ENCODE measurements at regions not wholly inside any gene's neighbourhood (a gene's known extent, or its start where the extent isn't known, plus 50 kb on each side); places are given as distances from the start of the nearest gene placed in this dataset.

GRCh38 chr16:9203956-9204355 lies 112.5 kb downstream of the HAPSTR1 start:
- TF ChIP-seq CTCF (conservative IDR thresholded peaks at IDR 0.05): no peak
- Histone ChIP-seq H3K27me3 (ENCODE audit: control insufficient read depth, insufficient read depth, low read length, poor library complexity, severe bottlenecking) (no peaks in the 10 kb centered on the region), H3K4me1 (ENCODE audit: control insufficient read depth, insufficient read depth, low read length) (no peaks in the 10 kb centered on the region), H3K36me3 (ENCODE audit: control insufficient read depth, insufficient read depth, low read length) (no peaks in the 10 kb centered on the region), H3K9ac (ENCODE audit: extremely low read depth, low read length, poor library complexity, severe bottlenecking) (no peak overlapping the region), H3K27ac (ENCODE audit: low read depth, low read length) (no peak overlapping the region), H3K4me3 (ENCODE audit: low read length) (no peak overlapping the region), H3K9me3 (ENCODE audit: control insufficient read depth, low read length) (peaks cover 16% of the 10 kb centered on the region)
- DNase-seq: no peak
- Mint-ChIP-seq H3K27me3 (ENCODE audit: insufficient read depth) (peaks cover 4% of the 10 kb centered on the region), H3K27ac (no peak overlapping the region), H3K9me3 (peaks cover 24% of the 10 kb centered on the region), H3K36me3 (ENCODE audit: low read depth) (no peaks in the 10 kb centered on the region), H3K4me1 (no peaks in the 10 kb centered on the region), H3K4me3 (no peak overlapping the region)
- 94 to 96% methylated on average over 9 to 10 of the region's 10 CpGs for WGBS, 2 experiments (ENCODE audit: insufficient coverage in 1 of 2, insufficient read length in 1 of 2)

GRCh38 chr16:9205661-9206060 lies 114.2 kb downstream of the HAPSTR1 start:
- peaks cover 9% of the 10 kb centered on the region for H3K9me3 ChIP-seq (ENCODE audit: control insufficient read depth, low read length)
- H3K27me3 Mint-ChIP-seq (ENCODE audit: insufficient read depth): peaks cover 4% of the 10 kb centered on the region
- 53 to 63% methylated on average over 1 to 2 of the region's 2 CpGs for WGBS, 2 experiments (ENCODE audit: insufficient coverage in 1 of 2, insufficient read length in 1 of 2)
- H3K9me3 Mint-ChIP-seq: peaks cover 19% of the 10 kb centered on the region
- H3K27ac Mint-ChIP-seq: no peak overlapping the region
- TF ChIP-seq CTCF (conservative IDR thresholded peaks at IDR 0.05): no peak
- H3K4me3 Mint-ChIP-seq: no peak overlapping the region
- H3K27ac ChIP-seq (ENCODE audit: low read depth, low read length): no peak overlapping the region
- no peaks in the 10 kb centered on the region for H3K4me1 ChIP-seq (ENCODE audit: control insufficient read depth, insufficient read depth, low read length)
- no peaks in the 10 kb centered on the region for H3K36me3 ChIP-seq (ENCODE audit: control insufficient read depth, insufficient read depth, low read length)
- H3K27me3 ChIP-seq (ENCODE audit: control insufficient read depth, insufficient read depth, low read length, poor library complexity, severe bottlenecking): no peaks in the 10 kb centered on the region
- H3K36me3 Mint-ChIP-seq (ENCODE audit: low read depth): no peaks in the 10 kb centered on the region
- H3K4me1 Mint-ChIP-seq: no peaks in the 10 kb centered on the region
- H3K4me3 ChIP-seq (ENCODE audit: low read length): no peak overlapping the region
- H3K9ac ChIP-seq (ENCODE audit: extremely low read depth, low read length, poor library complexity, severe bottlenecking): no peak overlapping the region
- DNase-seq: no peak

GRCh38 chr16:9206156-9206555 lies 114.7 kb downstream of the HAPSTR1 start:
- H3K9me3 Mint-ChIP-seq: peaks cover 14% of the 10 kb centered on the region

More at GRCh38 chr16:9206156-9206555, 114.7 kb downstream of the HAPSTR1 start:
- Mint-ChIP-seq H3K27me3 (ENCODE audit: insufficient read depth) (peaks cover 4% of the 10 kb centered on the region), H3K4me1 (no peaks in the 10 kb centered on the region), H3K36me3 (ENCODE audit: low read depth) (no peaks in the 10 kb centered on the region), H3K4me3 (no peak overlapping the region), H3K27ac (no peak overlapping the region)
- 99 to 100% methylated on average over 1 to 2 of the region's 3 CpGs for WGBS, 2 experiments (ENCODE audit: insufficient coverage in 1 of 2, insufficient read length in 1 of 2)
- TF ChIP-seq CTCF (conservative IDR thresholded peaks at IDR 0.05): no peak
- Histone ChIP-seq H3K27me3 (ENCODE audit: control insufficient read depth, insufficient read depth, low read length, poor library complexity, severe bottlenecking) (no peaks in the 10 kb centered on the region), H3K9ac (ENCODE audit: extremely low read depth, low read length, poor library complexity, severe bottlenecking) (no peak overlapping the region), H3K4me1 (ENCODE audit: control insufficient read depth, insufficient read depth, low read length) (no peaks in the 10 kb centered on the region), H3K36me3 (ENCODE audit: control insufficient read depth, insufficient read depth, low read length) (no peaks in the 10 kb centered on the region), H3K4me3 (ENCODE audit: low read length) (no peak overlapping the region), H3K27ac (ENCODE audit: low read depth, low read length) (no peak overlapping the region), H3K9me3 (ENCODE audit: control insufficient read depth, low read length) (peaks cover 4% of the 10 kb centered on the region)
- no peak for DNase-seq
